ENCODE measurements at regions not wholly inside any gene's neighbourhood (a gene's known extent, or its start where the extent isn't known, plus 50 kb on each side); places are given as distances from the start of the nearest gene placed in this dataset.

- no peak for TF ChIP-seq MGA (IDR thresholded peaks at IDR 0.05)
- TF ChIP-seq POLR2AphosphoS5 (IDR thresholded peaks at IDR 0.05; ENCODE audit: control insufficient read depth, insufficient read depth, low read depth, low read length): no peak
- no peak for TF ChIP-seq TRIM28 (IDR thresholded peaks at IDR 0.05)
- TF ChIP-seq NR4A1 (CRISPR knock-in tag; IDR thresholded peaks at IDR 0.05): no peak
- TF ChIP-seq NR4A1 (tag; IDR thresholded peaks at IDR 0.05): no peak
- TF ChIP-seq POLR2A (conservative IDR thresholded peaks at IDR 0.05): no peak
- TF ChIP-seq TCF15 (CRISPR knock-in tag; IDR thresholded peaks at IDR 0.05): no peak
- no peak for TF ChIP-seq RBFOX2 (IDR thresholded peaks at IDR 0.05; ENCODE audit: low read depth, low read length)
- TF ChIP-seq NFXL1 (CRISPR knock-in tag; IDR thresholded peaks at IDR 0.05): no peak
- TF ChIP-seq, protein P1, sequence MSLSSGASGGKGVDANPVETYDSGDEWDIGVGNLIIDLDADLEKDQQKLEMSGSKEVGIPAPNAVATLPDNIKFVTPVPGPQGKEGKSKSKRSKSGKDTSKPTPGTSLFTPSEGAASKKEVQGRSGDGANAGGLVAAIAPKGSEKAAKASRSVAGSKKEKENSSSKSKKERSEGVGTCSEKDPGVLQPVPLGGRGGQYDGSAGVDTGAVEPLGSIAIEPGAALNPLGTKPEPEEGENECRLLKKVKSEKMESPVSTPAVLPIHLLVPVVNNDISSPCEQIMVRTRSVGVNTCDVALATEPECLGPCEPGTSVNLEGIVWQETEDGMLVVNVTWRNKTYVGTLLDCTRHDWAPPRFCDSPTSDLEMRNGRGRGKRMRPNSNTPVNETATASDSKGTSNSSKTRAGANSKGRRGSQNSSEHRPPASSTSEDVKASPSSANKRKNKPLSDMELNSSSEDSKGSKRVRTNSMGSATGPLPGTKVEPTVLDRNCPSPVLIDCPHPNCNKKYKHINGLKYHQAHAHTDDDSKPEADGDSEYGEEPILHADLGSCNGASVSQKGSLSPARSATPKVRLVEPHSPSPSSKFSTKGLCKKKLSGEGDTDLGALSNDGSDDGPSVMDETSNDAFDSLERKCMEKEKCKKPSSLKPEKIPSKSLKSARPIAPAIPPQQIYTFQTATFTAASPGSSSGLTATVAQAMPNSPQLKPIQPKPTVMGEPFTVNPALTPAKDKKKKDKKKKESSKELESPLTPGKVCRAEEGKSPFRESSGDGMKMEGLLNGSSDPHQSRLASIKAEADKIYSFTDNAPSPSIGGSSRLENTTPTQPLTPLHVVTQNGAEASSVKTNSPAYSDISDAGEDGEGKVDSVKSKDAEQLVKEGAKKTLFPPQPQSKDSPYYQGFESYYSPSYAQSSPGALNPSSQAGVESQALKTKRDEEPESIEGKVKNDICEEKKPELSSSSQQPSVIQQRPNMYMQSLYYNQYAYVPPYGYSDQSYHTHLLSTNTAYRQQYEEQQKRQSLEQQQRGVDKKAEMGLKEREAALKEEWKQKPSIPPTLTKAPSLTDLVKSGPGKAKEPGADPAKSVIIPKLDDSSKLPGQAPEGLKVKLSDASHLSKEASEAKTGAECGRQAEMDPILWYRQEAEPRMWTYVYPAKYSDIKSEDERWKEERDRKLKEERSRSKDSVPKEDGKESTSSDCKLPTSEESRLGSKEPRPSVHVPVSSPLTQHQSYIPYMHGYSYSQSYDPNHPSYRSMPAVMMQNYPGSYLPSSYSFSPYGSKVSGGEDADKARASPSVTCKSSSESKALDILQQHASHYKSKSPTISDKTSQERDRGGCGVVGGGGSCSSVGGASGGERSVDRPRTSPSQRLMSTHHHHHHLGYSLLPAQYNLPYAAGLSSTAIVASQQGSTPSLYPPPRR (CRISPR knock-in tag; IDR thresholded peaks at IDR 0.05; ENCODE audit: borderline replicate concordance): no peak
- TF ChIP-seq BCL6 (CRISPR knock-in tag; IDR thresholded peaks at IDR 0.05): no peak
- no peak for TF ChIP-seq MYC (IDR thresholded peaks at IDR 0.05; ENCODE audit: low read depth, low read length)
- no peak for TF ChIP-seq MYC (CRISPR knock-in tag; IDR thresholded peaks at IDR 0.05; ENCODE audit: borderline replicate concordance, low read depth)
These were observed 444.9 kb upstream of the B3GALT2 start (continued) for GRCh38 chr1:193631306-193631705.

All from K562 (cell line).